ENCODE measurements at regions not wholly inside any gene's neighbourhood (a gene's known extent, or its start where the extent isn't known, plus 50 kb on each side); places are given as distances from the start of the nearest gene placed in this dataset.

GRCh38 chr2:126317790-126318431 lies 338.0 kb upstream of the GYPC start:
- Mint-ChIP-seq H3K36me3 (ENCODE audit: unreplicated experiment) (no peaks in the 10 kb centered on the region), H3K4me1 (ENCODE audit: unreplicated experiment) (no peaks in the 10 kb centered on the region), H3K27ac (ENCODE audit: unreplicated experiment) (no peak overlapping the region), H3K4me3 (ENCODE audit: unreplicated experiment) (no peak overlapping the region), H3K9me3 (ENCODE audit: unreplicated experiment) (no peaks in the 10 kb centered on the region), H3K27me3 (ENCODE audit: unreplicated experiment) (no peaks in the 10 kb centered on the region)
- DNase-seq (ENCODE audit: extremely low spot score, unreplicated experiment), result no peak
- TF ChIP-seq CTCF (IDR thresholded peaks at IDR 0.05), result no peak

GRCh38 chr2:126322342-126322741 lies 333.6 kb upstream of the GYPC start:
- H3K36me3 Mint-ChIP-seq (ENCODE audit: unreplicated experiment), result no peaks in the 10 kb centered on the region
- no peak for DNase-seq (ENCODE audit: extremely low spot score, unreplicated experiment)
- no peak for TF ChIP-seq CTCF (IDR thresholded peaks at IDR 0.05)
- H3K9me3 Mint-ChIP-seq (ENCODE audit: unreplicated experiment), result no peaks in the 10 kb centered on the region
- no peak overlapping the region for H3K4me3 Mint-ChIP-seq (ENCODE audit: unreplicated experiment)
- H3K4me1 Mint-ChIP-seq (ENCODE audit: unreplicated experiment), result no peaks in the 10 kb centered on the region
- H3K27ac Mint-ChIP-seq (ENCODE audit: unreplicated experiment), result no peak overlapping the region
- no peaks in the 10 kb centered on the region for H3K27me3 Mint-ChIP-seq (ENCODE audit: unreplicated experiment)

GRCh38 chr2:126325202-126325601 lies 330.8 kb upstream of the GYPC start:
- no peaks in the 10 kb centered on the region for H3K27me3 Mint-ChIP-seq (ENCODE audit: unreplicated experiment)
- H3K4me1 Mint-ChIP-seq (ENCODE audit: unreplicated experiment), result no peaks in the 10 kb centered on the region
- TF ChIP-seq CTCF (IDR thresholded peaks at IDR 0.05), result no peak
- H3K9me3 Mint-ChIP-seq (ENCODE audit: unreplicated experiment), result peaks cover under 1% of the 10 kb centered on the region
- no peak for DNase-seq (ENCODE audit: extremely low spot score, unreplicated experiment)
- no peaks in the 10 kb centered on the region for H3K36me3 Mint-ChIP-seq (ENCODE audit: unreplicated experiment)
- H3K27ac Mint-ChIP-seq (ENCODE audit: unreplicated experiment), result no peak overlapping the region
- no peak overlapping the region for H3K4me3 Mint-ChIP-seq (ENCODE audit: unreplicated experiment)

- H3K4me1 Mint-ChIP-seq (ENCODE audit: unreplicated experiment), result no peaks in the 10 kb centered on the region
- H3K9me3 Mint-ChIP-seq (ENCODE audit: unreplicated experiment), result peaks cover 33% of the 10 kb centered on the region
Measured at GRCh38 chr2:126329173-126329572, 326.8 kb upstream of the GYPC start.

GRCh38 chr2:126342457-126342856 lies 313.5 kb upstream of the GYPC start:
- no peaks in the 10 kb centered on the region for H3K27me3 Mint-ChIP-seq (ENCODE audit: unreplicated experiment)
- no peak for DNase-seq (ENCODE audit: extremely low spot score, unreplicated experiment)
- H3K9me3 Mint-ChIP-seq (ENCODE audit: unreplicated experiment), result peaks cover 6% of the 10 kb centered on the region
- H3K4me1 Mint-ChIP-seq (ENCODE audit: unreplicated experiment), result no peaks in the 10 kb centered on the region
- no peak overlapping the region for H3K27ac Mint-ChIP-seq (ENCODE audit: unreplicated experiment)
- H3K36me3 Mint-ChIP-seq (ENCODE audit: unreplicated experiment), result no peaks in the 10 kb centered on the region
- no peak for TF ChIP-seq CTCF (IDR thresholded peaks at IDR 0.05)
- H3K4me3 Mint-ChIP-seq (ENCODE audit: unreplicated experiment), result no peak overlapping the region

More at GRCh38 chr2:126329173-126329572, 326.8 kb upstream of the GYPC start:
- TF ChIP-seq CTCF (IDR thresholded peaks at IDR 0.05), result no peak
- H3K27me3 Mint-ChIP-seq (ENCODE audit: unreplicated experiment), result no peaks in the 10 kb centered on the region
- no peak overlapping the region for H3K4me3 Mint-ChIP-seq (ENCODE audit: unreplicated experiment)
- DNase-seq (ENCODE audit: extremely low spot score, unreplicated experiment), result no peak
- no peaks in the 10 kb centered on the region for H3K36me3 Mint-ChIP-seq (ENCODE audit: unreplicated experiment)
- H3K27ac Mint-ChIP-seq (ENCODE audit: unreplicated experiment), result no peak overlapping the region

All from osteocyte (in vitro differentiated cells).